IPS DF 4.7 (cell line): ENCODE measurements at regions not wholly inside any gene's neighbourhood (a gene's known extent, or its start where the extent isn't known, plus 50 kb on each side); places are given as distances from the start of the nearest gene placed in this dataset.
"Not testable (repeated sequence)": the region's sequence is repeated elsewhere in the genome, so short reads cannot be mapped to it uniquely, and the experiment has no call there.

Experiments used
- DNase-seq: peaks from one replicate; pipeline ENCODE4 v3.0.0-alpha.2; 2013; ENCODE audit warnings: low spot score; ENCODE audit errors: extremely low read depth

- DNase-seq, result no peak
Observed at GRCh38 chr17:72363089-72363610, 242.3 kb downstream of the SOX9 start.

DNA sequence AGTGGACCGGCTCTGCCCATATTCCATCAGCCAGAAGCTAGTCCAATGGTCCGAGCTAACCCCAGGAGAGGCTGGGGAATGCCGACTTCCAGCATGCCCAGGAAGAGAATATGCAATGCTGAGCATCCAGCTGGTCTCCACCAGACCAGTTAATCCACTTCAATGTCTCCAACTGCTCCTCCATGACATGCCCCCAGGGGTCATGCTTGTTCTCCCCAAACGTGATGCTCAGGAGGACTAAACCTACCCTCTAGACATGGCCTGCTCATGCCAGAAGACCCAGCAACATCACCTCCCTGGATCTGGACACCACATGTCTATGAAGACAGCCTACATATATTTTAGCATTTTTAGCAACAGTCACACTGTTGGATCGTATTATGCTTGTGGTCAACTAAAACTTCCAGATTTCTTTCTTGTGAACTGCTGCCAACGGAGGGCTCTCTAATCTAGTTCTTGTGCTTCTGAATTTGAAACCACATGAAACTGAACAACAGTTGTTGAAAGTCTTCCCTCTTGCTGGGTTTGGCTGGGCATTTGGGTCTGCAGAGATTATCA, 245.1 kb downstream of the SOX9 start:
- DNase-seq, result no peak

GRCh38 chr17:72366626-72367025, 245.8 kb downstream of the SOX9 start:
- no peak for DNase-seq

DNA sequence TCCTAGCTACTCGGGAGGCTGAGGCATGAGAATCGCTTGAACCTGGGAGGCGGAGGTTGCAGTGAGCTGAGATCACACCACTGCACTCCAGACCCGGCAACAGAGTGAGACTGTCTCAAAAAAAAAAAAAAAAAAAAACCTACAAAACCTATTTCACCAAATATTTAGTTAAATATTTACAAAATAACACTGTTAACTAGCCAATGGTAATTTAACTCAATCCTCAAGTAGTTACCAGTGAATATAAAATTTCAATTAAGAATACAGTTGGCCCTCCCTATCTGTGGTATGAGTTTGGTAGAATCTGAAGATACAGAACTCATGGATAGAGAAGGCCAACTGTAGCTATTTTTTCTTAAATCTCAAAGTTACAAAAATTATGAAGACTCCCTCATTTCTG, 247.4 kb downstream of the SOX9 start:
- DNase-seq, result no peak

- DNase-seq, result no peak
Observed at GRCh38 chr17:72369366-72369765, 248.5 kb downstream of the SOX9 start.

GRCh38 chr17:72370819-72371218, 250.0 kb downstream of the SOX9 start:
- DNase-seq, result no peak

- no peak for DNase-seq
Observed at GRCh38 chr17:72372185-72372584, 251.4 kb downstream of the SOX9 start.

- DNase-seq, result no peak
Observed at GRCh38 chr17:72373910-72374741, 253.3 kb downstream of the SOX9 start.

- no peak for DNase-seq
Observed at GRCh38 chr17:72376526-72377345, 255.9 kb downstream of the SOX9 start.

GRCh38 chr17:72378414-72379390, 257.9 kb downstream of the SOX9 start:
- DNase-seq, result no peak

GRCh38 chr17:72379516-72379915, 258.7 kb downstream of the SOX9 start:
- no peak for DNase-seq

GRCh38 chr17:72380120-72380519, 259.3 kb downstream of the SOX9 start:
- DNase-seq, result no peak

DNA sequence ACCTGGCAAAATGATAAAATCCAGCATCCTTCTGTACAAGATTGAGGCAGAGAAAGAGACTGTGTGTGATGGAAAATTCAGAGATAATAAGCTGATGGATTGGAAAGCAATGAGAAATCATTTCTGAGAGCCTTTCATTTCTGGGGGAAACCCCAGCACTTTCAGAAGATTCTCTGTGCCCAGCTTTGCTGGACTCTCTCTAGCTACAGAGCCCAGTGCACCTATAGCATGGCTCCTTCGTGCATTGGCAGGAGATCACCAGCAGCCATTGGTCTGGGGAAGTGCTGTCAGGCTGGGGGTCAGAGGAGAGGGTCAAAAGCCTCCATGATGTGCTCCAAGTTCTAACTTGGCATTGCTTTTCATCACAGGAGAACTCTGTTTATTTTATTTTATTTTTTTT, 259.9 kb downstream of the SOX9 start:
- no peak for DNase-seq

- DNase-seq, result peak; percentile 30
Observed at GRCh38 chr17:72381597-72382397, 261.0 kb downstream of the SOX9 start.

GRCh38 chr17:72382971-72383722, 262.3 kb downstream of the SOX9 start:
- no peak for DNase-seq

- no peak for DNase-seq
Observed at GRCh38 chr17:72385475-72385874, 264.7 kb downstream of the SOX9 start.

- not testable (repeated sequence) for DNase-seq
Observed at GRCh38 chr17:72386173-72386572, 265.4 kb downstream of the SOX9 start.

- no peak for DNase-seq
Observed at GRCh38 chr17:72386619-72387237, 265.9 kb downstream of the SOX9 start.

DNA sequence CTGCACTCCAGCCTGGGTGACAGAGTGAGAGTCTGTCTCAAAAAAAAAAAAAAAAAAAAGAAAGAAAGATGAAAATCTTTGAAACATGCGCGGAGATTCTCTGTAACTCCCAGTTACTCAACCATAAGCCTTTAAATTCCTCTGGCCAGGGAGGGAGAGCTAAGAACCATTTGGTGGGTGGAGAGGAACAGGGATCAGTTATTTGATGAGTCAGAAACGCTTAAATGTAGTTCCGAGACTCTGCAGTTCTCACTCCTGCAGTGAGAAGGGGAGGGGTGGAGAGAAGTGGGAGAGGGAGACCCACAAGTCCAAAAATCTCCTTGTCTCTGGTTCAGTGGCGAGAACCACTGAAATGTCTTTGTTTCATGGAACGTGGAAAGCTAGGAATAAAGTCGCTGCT, 266.7 kb downstream of the SOX9 start:
- DNase-seq, result no peak
